Ureter (tissue), 1 donor: ENCODE measurements at regions not wholly inside any gene's neighbourhood (a gene's known extent, or its start where the extent isn't known, plus 50 kb on each side); places are given as distances from the start of the nearest gene placed in this dataset.

Experiments
- DNase-seq: peaks from one replicate; pipeline ENCODE4 v3.0.0-alpha.2; 2020; ENCODE audit warnings: low spot score
- donor health status: DM: yes; HTN: yes; CAD: no.

- no peak for DNase-seq
These were observed 1076.1 kb downstream of the AGBL1 start for GRCh38 chr15:87155771-87156170.

- no peak for DNase-seq
These were observed 1075.1 kb downstream of the AGBL1 start for GRCh38 chr15:87154761-87155160.

GRCh38 chr15:87151202-87151748 lies 1071.6 kb downstream of the AGBL1 start:
- no peak for DNase-seq

- DNase-seq: no peak
These were observed 1066.0 kb downstream of the AGBL1 start for GRCh38 chr15:87145696-87146095.

GRCh38 chr15:87144775-87145174 lies 1065.1 kb downstream of the AGBL1 start:
- no peak for DNase-seq

GRCh38 chr15:87142096-87142495 lies 1062.4 kb downstream of the AGBL1 start:
- DNase-seq: no peak

- no peak for DNase-seq
These were observed 1055.4 kb downstream of the AGBL1 start for GRCh38 chr15:87135109-87135508.

- DNase-seq: no peak
These were observed 1054.0 kb downstream of the AGBL1 start for GRCh38 chr15:87133704-87134103.

GRCh38 chr15:87131067-87131466 lies 1051.4 kb downstream of the AGBL1 start:
- no peak for DNase-seq

GRCh38 chr15:87129916-87130315 lies 1050.2 kb downstream of the AGBL1 start:
- DNase-seq: no peak

- DNase-seq: no peak
These were observed 1044.2 kb downstream of the AGBL1 start for GRCh38 chr15:87123676-87124382.

GRCh38 chr15:87121336-87121735 lies 1041.7 kb downstream of the AGBL1 start:
- no peak for DNase-seq

- no peak for DNase-seq
These were observed 1040.9 kb downstream of the AGBL1 start for GRCh38 chr15:87120555-87120954.

- DNase-seq: no peak
These were observed 1039.2 kb downstream of the AGBL1 start for GRCh38 chr15:87118846-87119245.

- DNase-seq: no peak
These were observed 1038.8 kb downstream of the AGBL1 start for GRCh38 chr15:87118435-87118834.

GRCh38 chr15:87115795-87116194 lies 1036.1 kb downstream of the AGBL1 start:
- no peak for DNase-seq

GRCh38 chr15:87099916-87100315 lies 1020.2 kb downstream of the AGBL1 start:
- DNase-seq: no peak

- DNase-seq: no peak
These were observed 1009.9 kb downstream of the AGBL1 start for GRCh38 chr15:87089551-87089950.

- DNase-seq: no peak
These were observed 1003.5 kb downstream of the AGBL1 start for GRCh38 chr15:87083201-87083600.

GRCh38 chr15:87082581-87082980 lies 1002.9 kb downstream of the AGBL1 start:
- no peak for DNase-seq

GRCh38 chr15:87080547-87080946 lies 1000.9 kb downstream of the AGBL1 start:
- no peak for DNase-seq
